B cell (primary cell): ENCODE measurements at regions not wholly inside any gene's neighbourhood (a gene's known extent, or its start where the extent isn't known, plus 50 kb on each side); places are given as distances from the start of the nearest gene placed in this dataset.

Experiments
- ATAC-seq: fragments of 200-7000 bp; cut with Tn5 transposase; one replicate; pipeline ENCODE4 v1.10.0; 2021; ENCODE audit warnings: low read depth, mild to moderate bottlenecking, moderate number of reproducible peaks, moderate library complexity
- CTCF ChIA-PET: fragments of 350-600 bp; sonication (Branson Sonifier 250); formaldehyde crosslinking; loops from one replicate; lab custom pipeline; 2021; ENCODE audit warnings: antibody characterized with exemption, inconsistent platforms; lab: Charles Lee
- POLR2A ChIA-PET: fragments of 350-600 bp; sonication (Branson Sonifier 250); formaldehyde crosslinking; loops from one replicate; lab custom pipeline; 2021; ENCODE audit warnings: antibody characterized with exemption; lab: Charles Lee
- DNase-seq: peaks from one replicate; pipeline ENCODE4 v3.0.0; 2013
- H2AFZ ChIP-seq: 2 replicates; pipeline ENCODE4 v1.6.1; 2012; ENCODE audit warnings: mild to moderate bottlenecking, low read depth, low read length; ENCODE audit not compliant: insufficient read depth, poor library complexity, severe bottlenecking
- H3K27ac ChIP-seq, 2 donors: 1 replicate in 1 of 2; 2 replicates in 1 of 2; pipeline ENCODE4 v1.5.1; 2012 to 2013; ENCODE audit warnings: low read length in 2 of 2, mild to moderate bottlenecking in 2 of 2, moderate library complexity in 1 of 2
- H3K27me3 ChIP-seq, 4 experiments: fragments of 200-600 bp in 1 of 4; sonication (generic) in 1 of 4; replicated peaks in 1 of 4; 1 replicate in 2 of 4; 2 replicates in 2 of 4; pipeline versions ENCODE4 v1.6.1 to v1.7.0; 2013 to 2016; ENCODE audit warnings: low read length in 3 of 4, mild to moderate bottlenecking in 2 of 4, mixed read lengths in 1 of 4, moderate library complexity in 1 of 4; ENCODE audit not compliant: insufficient read depth in 4 of 4, control insufficient read depth in 3 of 4; ENCODE audit errors: control extremely low read depth in 1 of 4
- H3K36me3 ChIP-seq, 2 experiments: replicated peaks in 1 of 2; 1 replicate in 1 of 2; 2 replicates in 1 of 2; pipeline versions ENCODE4 v1.6.1 to v1.7.1; 2013; ENCODE audit warnings: low read length in 1 of 2; ENCODE audit not compliant: insufficient read depth in 2 of 2, control insufficient read depth in 1 of 2; ENCODE audit errors: control extremely low read depth in 1 of 2, extremely low read depth in 1 of 2
- H3K4me1 ChIP-seq, 2 donors: fragments of 200-600 bp in 1 of 2; sonication (generic) in 1 of 2; 1 replicate in 1 of 2; 2 replicates in 1 of 2; pipeline versions ENCODE4 v1.5.1 to v1.6.1; 2013 to 2017; ENCODE audit warnings: low read length in 2 of 2; ENCODE audit not compliant: control insufficient read depth in 2 of 2, insufficient read depth in 2 of 2
- H3K4me2 ChIP-seq: replicated peaks from 2 replicates; pipeline ENCODE3; 2012; ENCODE audit warnings: mild to moderate bottlenecking, low read depth, low read length; ENCODE audit not compliant: poor library complexity, severe bottlenecking
- H3K4me3 ChIP-seq, 5 experiments: fragments of 200-600 bp in 1 of 5; sonication (generic) in 1 of 5; 1 replicate in 3 of 5; 2 replicates in 2 of 5; pipeline versions ENCODE4 v1.5.1 to v1.7.0; 2011 to 2016; ENCODE audit warnings: low read length in 4 of 5, mild to moderate bottlenecking in 4 of 5, low read depth in 2 of 5, control low read depth in 1 of 5, moderate library complexity in 1 of 5; ENCODE audit not compliant: insufficient read depth in 1 of 5; ENCODE audit errors: control extremely low read depth in 1 of 5, extremely low read depth in 1 of 5
- H3K79me2 ChIP-seq: fragments of 200-600 bp; sonication (generic); one replicate; pipeline ENCODE4 v1.6.0; 2016; ENCODE audit warnings: low read length; ENCODE audit not compliant: control insufficient read depth, insufficient read depth
- H3K9ac ChIP-seq: fragments of 200-600 bp; sonication (generic); 2 replicates; pipeline ENCODE4 v1.6.1; 2017; ENCODE audit warnings: mild to moderate bottlenecking, low read length, moderate library complexity
- H3K9me3 ChIP-seq, 3 donors: one replicate each; pipeline versions ENCODE4 v1.6.1 to v1.7.1; 2013; ENCODE audit warnings: low read length in 2 of 3; ENCODE audit not compliant: control insufficient read depth in 2 of 3, insufficient read depth in 1 of 3; ENCODE audit errors: control extremely low read depth in 1 of 3
- H4K20me1 ChIP-seq: 2 replicates; pipeline ENCODE4 v1.6.0; 2012; ENCODE audit warnings: mild to moderate bottlenecking, low read length; ENCODE audit not compliant: insufficient read depth, control insufficient read depth, poor library complexity, severe bottlenecking
- H3K27ac Mint-ChIP-seq: one replicate; pipeline ENCODE4 v1.8.0; 2021; ENCODE audit warnings: mixed read lengths
- H3K27me3 Mint-ChIP-seq: one replicate; pipeline ENCODE4 v1.8.0; 2021; ENCODE audit warnings: mixed read lengths
- H3K4me1 Mint-ChIP-seq: one replicate; pipeline ENCODE4 v1.8.0; 2021; ENCODE audit warnings: mixed read lengths
- H3K4me3 Mint-ChIP-seq: one replicate; pipeline ENCODE4 v1.8.0; 2021; ENCODE audit warnings: mixed read lengths
- H3K9me3 Mint-ChIP-seq: one replicate; pipeline ENCODE4 v1.8.0; 2022; ENCODE audit warnings: mixed read lengths; ENCODE audit not compliant: insufficient read depth
- EZH2 ChIP-seq: IDR thresholded peaks from 2 replicates; pipeline ENCODE4 v1.6.1; 2012; ENCODE audit warnings: borderline replicate concordance, low read depth, mild to moderate bottlenecking, moderate library complexity, low read length; ENCODE audit not compliant: insufficient read depth, poor library complexity, severe bottlenecking
- WGBS: methylation state at CpG from one replicate; pipeline ENCODE4 v1.1.5; 2013; ENCODE audit warnings: missing lambda C conversion rate; ENCODE audit not compliant: insufficient coverage; 5-methylcytosine and 5-hydroxymethylcytosine counted together
- intact Hi-C: fragments of 100-400 bp; cut with micrococcal nuclease; formaldehyde crosslinking; loops from one replicate; pipeline ENCODE4 v1.10.0; 2022
- TF ChIP-seq, protein P1 (sequence below): fragments of 200-600 bp; IDR thresholded peaks from one replicate; pipeline ENCODE4 v1.8.0; 2022; ENCODE audit warnings: antibody characterized with exemption, mild to moderate bottlenecking

DNA sequence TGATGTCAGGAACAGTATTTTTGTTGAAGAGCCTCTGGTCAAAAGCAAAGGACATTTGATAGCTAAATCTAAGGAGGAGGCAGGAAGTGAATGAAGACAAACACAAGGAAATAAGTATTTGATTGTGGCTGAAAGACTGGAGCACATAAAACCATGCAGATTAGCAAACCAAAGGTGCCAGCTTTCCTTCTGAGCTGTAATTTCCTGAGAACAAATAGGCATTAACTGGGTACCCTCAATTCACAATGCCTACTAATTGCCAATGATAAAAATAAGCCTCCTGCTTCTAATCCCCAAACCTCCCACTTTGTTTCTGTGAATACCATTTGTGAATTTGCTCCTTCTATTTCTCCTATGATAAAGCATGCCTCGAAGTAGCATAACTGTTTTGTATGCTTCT, 1279.6 kb upstream of the USP15 start:
- H3K9ac ChIP-seq = no peak overlapping the region
- no peak for DNase-seq
- no peak overlapping the region for H3K4me2 ChIP-seq
- Mint-ChIP-seq H3K27me3 (no peaks in the 10 kb centered on the region), H3K4me3 (no peak overlapping the region), H3K27ac (no peak overlapping the region), H3K4me1 (no peaks in the 10 kb centered on the region), H3K9me3 (peaks cover 10% of the 10 kb centered on the region)
- H3K36me3 ChIP-seq = no peaks in the 10 kb centered on the region
- TF ChIP-seq EZH2 = no peak
- TF ChIP-seq, protein P1, sequence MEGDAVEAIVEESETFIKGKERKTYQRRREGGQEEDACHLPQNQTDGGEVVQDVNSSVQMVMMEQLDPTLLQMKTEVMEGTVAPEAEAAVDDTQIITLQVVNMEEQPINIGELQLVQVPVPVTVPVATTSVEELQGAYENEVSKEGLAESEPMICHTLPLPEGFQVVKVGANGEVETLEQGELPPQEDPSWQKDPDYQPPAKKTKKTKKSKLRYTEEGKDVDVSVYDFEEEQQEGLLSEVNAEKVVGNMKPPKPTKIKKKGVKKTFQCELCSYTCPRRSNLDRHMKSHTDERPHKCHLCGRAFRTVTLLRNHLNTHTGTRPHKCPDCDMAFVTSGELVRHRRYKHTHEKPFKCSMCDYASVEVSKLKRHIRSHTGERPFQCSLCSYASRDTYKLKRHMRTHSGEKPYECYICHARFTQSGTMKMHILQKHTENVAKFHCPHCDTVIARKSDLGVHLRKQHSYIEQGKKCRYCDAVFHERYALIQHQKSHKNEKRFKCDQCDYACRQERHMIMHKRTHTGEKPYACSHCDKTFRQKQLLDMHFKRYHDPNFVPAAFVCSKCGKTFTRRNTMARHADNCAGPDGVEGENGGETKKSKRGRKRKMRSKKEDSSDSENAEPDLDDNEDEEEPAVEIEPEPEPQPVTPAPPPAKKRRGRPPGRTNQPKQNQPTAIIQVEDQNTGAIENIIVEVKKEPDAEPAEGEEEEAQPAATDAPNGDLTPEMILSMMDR = no peak
- H4K20me1 ChIP-seq = no peaks in the 10 kb centered on the region
- POLR2A ChIA-PET = no interaction called here
- WGBS = no CpG with 5 or more reads among the region's 1 CpG
- no peak for ATAC-seq
- peaks cover 0 to 3% (median 0%) of the 10 kb centered on the region in 3 donors for H3K9me3 ChIP-seq
- H3K27me3 ChIP-seq = no peaks in the 10 kb centered on the region
- CTCF ChIA-PET = no interaction called here
- no peaks in the 10 kb centered on the region for H3K4me1 ChIP-seq
- intact Hi-C loops = no loop called here
- no peaks in the 10 kb centered on the region for H3K79me2 ChIP-seq
- no peak overlapping the region for H3K27ac ChIP-seq
- H2AFZ ChIP-seq = no peak overlapping the region
- no peak overlapping the region for H3K4me3 ChIP-seq

DNA sequence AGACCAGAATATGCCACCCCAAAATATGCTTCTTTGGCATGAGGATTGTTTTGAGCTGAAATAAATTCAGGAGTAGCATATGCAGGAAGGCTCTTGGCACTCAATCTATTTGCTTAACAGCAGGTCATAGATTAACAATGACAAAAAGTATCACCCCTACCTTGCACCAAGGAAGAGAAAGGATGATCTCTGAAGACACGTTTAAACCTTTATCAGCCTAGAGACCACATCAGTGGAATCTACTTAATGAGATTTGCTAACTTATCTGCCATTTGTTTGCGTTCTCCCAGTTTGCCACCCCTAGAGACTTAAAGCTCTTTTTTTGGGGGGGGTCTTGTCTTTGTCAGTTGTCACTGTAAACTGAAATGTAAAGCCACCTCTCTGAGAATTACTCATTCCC, 1278.7 kb upstream of the USP15 start:
- Histone ChIP-seq H3K4me3 (no peak overlapping the region), H3K79me2 (no peaks in the 10 kb centered on the region), H3K4me2 (no peak overlapping the region), H3K27ac (no peak overlapping the region), H3K4me1 (no peaks in the 10 kb centered on the region), H3K27me3 (no peaks in the 10 kb centered on the region), H3K9ac (no peak overlapping the region), H3K36me3 (no peaks in the 10 kb centered on the region), H4K20me1 (no peaks in the 10 kb centered on the region), H2AFZ (no peak overlapping the region), H3K9me3 (peaks cover 0 to 3% (median 0%) of the 10 kb centered on the region in 3 donors)
- no peak overlapping the region for H3K4me3 Mint-ChIP-seq
- H3K9me3 Mint-ChIP-seq = peaks cover 11% of the 10 kb centered on the region
- WGBS = no CpG with 5 or more reads among the region's 2 CpGs
- ChIA-PET CTCF (no interaction called here), POLR2A (no interaction called here)
- H3K27me3 Mint-ChIP-seq = no peaks in the 10 kb centered on the region
- ATAC-seq = no peak
- H3K27ac Mint-ChIP-seq = no peak overlapping the region
- no peaks in the 10 kb centered on the region for H3K4me1 Mint-ChIP-seq
- intact Hi-C loops = no loop called here
- no peak for DNase-seq
- TF ChIP-seq EZH2 = no peak
- TF ChIP-seq, protein P1 = no peak
